Naive thymus-derived CD4-positive, alpha-beta T cell (primary cell): ENCODE measurements at regions not wholly inside any gene's neighbourhood (a gene's known extent, or its start where the extent isn't known, plus 50 kb on each side); places are given as distances from the start of the nearest gene placed in this dataset.
A peak's percentile ranks its signal among the peaks of the same experiment; 100 is the strongest.

Source experiments
- ATAC-seq: fragments of 150-1000 bp; cut with Tn5 transposase; 2 replicates; pipeline ENCODE4 v1.10.0; 2021; ENCODE audit warnings: mild to moderate bottlenecking, moderate library complexity
- CTCF ChIA-PET: fragments of 350-600 bp; sonication (Branson Sonifier 250); formaldehyde crosslinking; loops from one replicate; lab custom pipeline; 2021; ENCODE audit warnings: antibody characterized with exemption; lab: Charles Lee
- POLR2A ChIA-PET: fragments of 350-600 bp; sonication (Branson Sonifier 250); formaldehyde crosslinking; loops from one replicate; lab custom pipeline; 2021; ENCODE audit warnings: antibody characterized with exemption, inconsistent platforms; lab: Charles Lee
- DNase-seq, 9 donors: peaks; one replicate each; pipeline versions ENCODE4 v3.0.0 to v3.0.0-alpha.2; 2020 to 2022; ENCODE audit warnings: mixed read lengths in 1 of 9
- H3K27ac ChIP-seq: one replicate; pipeline ENCODE4 v1.7.0; 2013; ENCODE audit warnings: mild to moderate bottlenecking, low read depth, low read length, moderate library complexity
- H3K27me3 ChIP-seq, 2 donors: one replicate each; pipeline ENCODE4 v1.7.0; 2013; ENCODE audit warnings: low read length in 2 of 2, mild to moderate bottlenecking in 2 of 2, moderate library complexity in 2 of 2; ENCODE audit not compliant: control insufficient read depth in 2 of 2, insufficient read depth in 2 of 2
- H3K36me3 ChIP-seq, 3 experiments: 1 replicate in 2 of 3; 2 replicates in 1 of 3; pipeline ENCODE4 v1.7.0; 2013; ENCODE audit warnings: low read length in 3 of 3, mild to moderate bottlenecking in 3 of 3, moderate library complexity in 1 of 3; ENCODE audit not compliant: insufficient read depth in 3 of 3, control insufficient read depth in 2 of 3
- H3K4me1 ChIP-seq, 2 donors: one replicate each; pipeline ENCODE4 v1.7.0; 2013; ENCODE audit warnings: low read length in 2 of 2, mild to moderate bottlenecking in 2 of 2, moderate library complexity in 1 of 2; ENCODE audit not compliant: control insufficient read depth in 2 of 2, insufficient read depth in 2 of 2
- H3K4me3 ChIP-seq: 2 replicates; pipeline ENCODE4 v1.7.0; 2013; ENCODE audit warnings: mild to moderate bottlenecking, low read length
- H3K9me3 ChIP-seq, 3 experiments: 1 replicate in 2 of 3; 2 replicates in 1 of 3; pipeline ENCODE4 v1.7.0; 2013; ENCODE audit warnings: low read length in 3 of 3; ENCODE audit not compliant: control insufficient read depth in 2 of 3
- H3K27ac Mint-ChIP-seq, 9 donors: one replicate each; pipeline ENCODE4 v1.8.0; 2020 to 2022; ENCODE audit warnings: mixed read lengths in 9 of 9, mild to moderate bottlenecking in 8 of 9, moderate library complexity in 5 of 9, inconsistent platforms in 2 of 9
- H3K27me3 Mint-ChIP-seq, 5 donors: one replicate each; pipeline ENCODE4 v1.8.0; 2021 to 2022; ENCODE audit warnings: mixed read lengths in 5 of 5, mild to moderate bottlenecking in 1 of 5
- H3K36me3 Mint-ChIP-seq, 5 donors: one replicate each; pipeline ENCODE4 v1.8.0; 2020 to 2022; ENCODE audit warnings: mixed read lengths in 5 of 5, mild to moderate bottlenecking in 3 of 5, inconsistent platforms in 1 of 5
- H3K4me1 Mint-ChIP-seq, 7 donors: one replicate each; pipeline ENCODE4 v1.8.0; 2020 to 2022; ENCODE audit warnings: mixed read lengths in 7 of 7, mild to moderate bottlenecking in 3 of 7, inconsistent platforms in 1 of 7
- H3K4me3 Mint-ChIP-seq, 10 donors: one replicate each; pipeline ENCODE4 v1.8.0; 2020 to 2022; ENCODE audit warnings: mild to moderate bottlenecking in 10 of 10, mixed read lengths in 10 of 10, moderate library complexity in 6 of 10, inconsistent platforms in 2 of 10
- H3K9me3 Mint-ChIP-seq, 11 donors: one replicate each; pipeline ENCODE4 v1.8.0; 2020 to 2022; ENCODE audit warnings: mixed read lengths in 11 of 11, mild to moderate bottlenecking in 4 of 11, inconsistent platforms in 1 of 11, moderate library complexity in 1 of 11
- intact Hi-C, 2 donors: fragments of 100-400 bp; cut with micrococcal nuclease; formaldehyde crosslinking; loops; one replicate each; pipeline ENCODE4 v1.15.1; 2023

DNA sequence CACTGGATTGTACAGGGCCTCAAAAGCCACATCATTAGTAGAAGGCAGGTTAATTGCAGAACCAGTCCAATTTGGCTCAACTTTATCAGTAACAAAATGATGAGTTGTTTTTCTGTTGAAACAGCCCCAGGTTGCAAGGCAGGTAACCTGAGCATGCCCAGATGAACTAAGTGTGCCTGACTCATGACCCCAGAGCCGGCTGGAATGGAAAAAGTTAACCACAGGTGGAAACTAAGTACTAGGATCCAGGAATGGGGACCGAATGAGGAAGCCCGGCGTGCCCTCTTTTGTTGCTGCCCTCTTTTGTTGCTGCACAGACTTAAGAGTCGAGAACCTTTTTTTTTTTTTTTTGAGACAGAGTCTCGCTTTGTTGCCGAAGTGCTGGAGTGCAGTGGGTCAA, 79.5 kb upstream of the YWHAQ start:
- DNase-seq (no peak), ATAC-seq (no peak)
- Mint-ChIP-seq H3K36me3 (peaks cover 0 to 3% (median 0%) of the 10 kb centered on the region in 5 donors), H3K4me3 (no peak overlapping the region), H3K4me1 (peaks cover 0 to 33% (median 14%) of the 10 kb centered on the region in 7 donors), H3K27me3 (no peaks in the 10 kb centered on the region), H3K9me3 (peaks cover 0 to 1% (median 0%) of the 10 kb centered on the region in 11 donors), H3K27ac (no peak overlapping the region)
- H3K36me3 ChIP-seq: no peaks in the 10 kb centered on the region
- no peaks in the 10 kb centered on the region for H3K9me3 ChIP-seq
- no peak overlapping the region for H3K27ac ChIP-seq
- intact Hi-C loops: no loop called here
- no peak overlapping the region for H3K4me3 ChIP-seq
- ChIA-PET CTCF (no interaction called here), POLR2A (no interaction called here)
- H3K27me3 ChIP-seq: no peaks in the 10 kb centered on the region
- peaks cover 0 to 25% of the 10 kb centered on the region in 2 donors for H3K4me1 ChIP-seq

DNA sequence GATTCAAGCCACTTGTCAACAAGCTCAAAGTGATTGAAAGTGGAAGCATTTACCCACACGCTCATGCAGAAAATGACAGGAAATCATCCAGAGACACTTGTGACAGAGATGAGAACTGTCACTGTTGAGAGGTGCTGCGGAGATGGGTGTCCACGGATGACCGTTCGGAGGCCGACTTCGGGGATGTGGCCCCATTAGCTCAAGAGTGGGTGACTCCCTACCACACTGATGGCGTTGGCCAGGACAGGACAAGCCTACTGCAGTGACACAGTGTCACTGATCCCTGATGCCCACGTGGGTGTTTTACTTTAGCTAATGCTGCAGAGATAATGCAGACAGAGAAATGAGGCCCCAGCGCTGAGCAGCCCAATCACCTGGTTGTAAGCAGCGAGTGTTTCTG, 81.5 kb upstream of the YWHAQ start:
- Histone ChIP-seq H3K9me3 (no peaks in the 10 kb centered on the region), H3K27ac (peak overlapping the region; percentile 1), H3K4me3 (peak overlapping the region; percentile 25), H3K27me3 (no peaks in the 10 kb centered on the region), H3K4me1 (peaks cover 0 to 25% of the 10 kb centered on the region in 2 donors), H3K36me3 (no peaks in the 10 kb centered on the region)
- Mint-ChIP-seq H3K27me3 (no peaks in the 10 kb centered on the region), H3K9me3 (peaks cover 0 to 3% (median 0%) of the 10 kb centered on the region in 11 donors), H3K27ac (peak overlapping the region in 2 of 9 donors; percentile 16 to 84), H3K4me3 (peak overlapping the region in 2 of 10 donors; percentile 15 to 54), H3K4me1 (peaks cover 0 to 29% (median 14%) of the 10 kb centered on the region in 7 donors), H3K36me3 (peaks cover 0 to 3% (median 0%) of the 10 kb centered on the region in 5 donors)
- intact Hi-C loops: loop anchor here in 1 of 2 donors (2.0 kb wide), 1 partner anchor 43 kb away; no protein-coding TSS in a partner anchor
- ChIA-PET CTCF (interaction anchor here (1.9 kb wide), 1 partner anchor 9 kb away, joined by 4 read pairs; no protein-coding TSS in a partner anchor), POLR2A (no interaction called here)
- DNase-seq (peak in 1 of 9 donors; percentile 43), ATAC-seq (peak; percentile 30)

DNA sequence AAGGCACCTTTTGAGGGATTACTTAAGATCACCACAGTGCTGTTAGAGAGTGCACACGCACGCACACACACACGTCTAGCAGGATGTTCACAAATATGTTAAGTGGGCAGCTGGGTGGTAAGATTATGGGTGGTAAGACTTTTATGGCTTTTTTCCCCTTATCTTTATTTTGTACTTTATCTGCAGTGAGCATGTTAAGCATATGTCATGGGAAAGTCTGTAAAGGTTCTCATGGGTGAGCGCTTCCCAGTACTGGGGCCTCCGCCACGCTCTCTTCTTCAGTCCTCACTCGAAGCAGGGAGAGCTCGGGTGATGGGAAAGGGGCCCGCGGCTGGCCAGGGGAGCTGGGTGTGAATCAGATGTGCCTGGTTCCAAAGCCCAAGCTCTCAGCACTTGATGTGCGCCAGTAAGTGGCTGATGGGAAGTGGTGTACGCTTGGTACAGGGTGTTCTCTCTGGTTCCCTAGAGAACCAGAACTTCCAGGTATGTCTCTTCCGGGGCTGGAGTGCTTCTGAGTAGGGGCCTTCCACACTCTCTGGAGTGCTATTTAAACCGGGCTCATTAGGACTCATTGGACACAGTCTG, 83.9 kb upstream of the YWHAQ start:
- Histone ChIP-seq H3K4me3 (no peak overlapping the region), H3K27ac (no peak overlapping the region), H3K4me1 (peaks cover 0 to 15% of the 10 kb centered on the region in 2 donors), H3K9me3 (no peaks in the 10 kb centered on the region), H3K36me3 (no peaks in the 10 kb centered on the region), H3K27me3 (no peaks in the 10 kb centered on the region)
- intact Hi-C loops: no loop called here
- DNase-seq (no peak), ATAC-seq (no peak)
- Mint-ChIP-seq H3K9me3 (peaks cover 0 to 4% (median 0%) of the 10 kb centered on the region in 11 donors), H3K27ac (no peak overlapping the region), H3K36me3 (no peaks in the 10 kb centered on the region), H3K4me3 (no peak overlapping the region), H3K4me1 (peaks cover 0 to 19% (median 11%) of the 10 kb centered on the region in 7 donors), H3K27me3 (no peaks in the 10 kb centered on the region)
- ChIA-PET POLR2A (interaction anchor here (0.8 kb wide), 1 partner anchor 50 kb away, joined by 3 read pairs; no protein-coding TSS in a partner anchor), CTCF (no interaction called here)

- H3K27me3 ChIP-seq: no peaks in the 10 kb centered on the region
- Mint-ChIP-seq H3K27me3 (no peaks in the 10 kb centered on the region), H3K4me3 (no peak overlapping the region), H3K27ac (no peak overlapping the region), H3K9me3 (peaks cover 0 to 4% (median 0%) of the 10 kb centered on the region in 11 donors), H3K4me1 (peaks cover 0 to 14% (median 11%) of the 10 kb centered on the region in 7 donors), H3K36me3 (no peaks in the 10 kb centered on the region)
- intact Hi-C loops: no loop called here
- no peaks in the 10 kb centered on the region for H3K9me3 ChIP-seq
- ChIA-PET POLR2A (no interaction called here), CTCF (no interaction called here)
- H3K4me1 ChIP-seq: peaks cover 0 to 15% of the 10 kb centered on the region in 2 donors
- no peak overlapping the region for H3K4me3 ChIP-seq
- no peaks in the 10 kb centered on the region for H3K36me3 ChIP-seq
- no peak for DNase-seq
- H3K27ac ChIP-seq: no peak overlapping the region
- no peak for ATAC-seq
These were observed 84.4 kb upstream of the YWHAQ start for GRCh38 chr2:9715238-9715637.

GRCh38 chr2:9717886-9718451, 87.2 kb upstream of the YWHAQ start:
- peaks cover 0 to 3% (median 0%) of the 10 kb centered on the region in 11 donors for H3K9me3 Mint-ChIP-seq
- no peaks in the 10 kb centered on the region for H3K36me3 Mint-ChIP-seq
- ATAC-seq (no peak), DNase-seq (no peak)
- H3K27ac Mint-ChIP-seq: no peak overlapping the region
- no peaks in the 10 kb centered on the region for H3K36me3 ChIP-seq
- H3K4me1 Mint-ChIP-seq: peaks cover 0 to 5% (median 0%) of the 10 kb centered on the region in 7 donors
- ChIA-PET POLR2A (no interaction called here), CTCF (no interaction called here)
- H3K4me3 ChIP-seq: no peak overlapping the region
- no peaks in the 10 kb centered on the region for H3K27me3 ChIP-seq
- H3K9me3 ChIP-seq: no peaks in the 10 kb centered on the region
- H3K4me3 Mint-ChIP-seq: no peak overlapping the region
- H3K4me1 ChIP-seq: no peaks in the 10 kb centered on the region
- H3K27me3 Mint-ChIP-seq: no peaks in the 10 kb centered on the region
- H3K27ac ChIP-seq: no peak overlapping the region
- intact Hi-C loops: no loop called here

GRCh38 chr2:9720352-9721093, 89.7 kb upstream of the YWHAQ start:
- no peaks in the 10 kb centered on the region for H3K4me1 ChIP-seq
- ATAC-seq (no peak), DNase-seq (no peak)
- Mint-ChIP-seq H3K36me3 (no peaks in the 10 kb centered on the region), H3K27me3 (peaks cover 0 to 3% (median 0%) of the 10 kb centered on the region in 5 donors), H3K4me1 (peaks cover 0 to 1% (median 0%) of the 10 kb centered on the region in 7 donors), H3K4me3 (no peak overlapping the region), H3K27ac (no peak overlapping the region), H3K9me3 (peaks cover 0 to 3% (median 0%) of the 10 kb centered on the region in 11 donors)
- no peaks in the 10 kb centered on the region for H3K36me3 ChIP-seq
- no peaks in the 10 kb centered on the region for H3K9me3 ChIP-seq
- intact Hi-C loops: no loop called here
- H3K4me3 ChIP-seq: no peak overlapping the region
- CTCF ChIA-PET: no interaction called here
- no peaks in the 10 kb centered on the region for H3K27me3 ChIP-seq
- POLR2A ChIA-PET: no interaction called here
- H3K27ac ChIP-seq: no peak overlapping the region
